Liver (tissue), 8 donors: ENCODE measurements at regions not wholly inside any gene's neighbourhood (a gene's known extent, or its start where the extent isn't known, plus 50 kb on each side); places are given as distances from the start of the nearest gene placed in this dataset.

ENCODE experiments used
- DNase-seq: peaks from one replicate; pipeline ENCODE4 v3.0.0-alpha.2; 2017; ENCODE audit warnings: low spot score
- H3K27ac ChIP-seq, 2 donors: one replicate each; pipeline ENCODE4 v1.7.0; 2013; ENCODE audit warnings: inconsistent platforms in 2 of 2, low read length in 2 of 2, control low read depth in 1 of 2, low read depth in 1 of 2, mild to moderate bottlenecking in 1 of 2
- H3K27me3 ChIP-seq, 4 donors: one replicate each; pipeline versions ENCODE4 v1.6.1 to v1.7.0; 2013; ENCODE audit warnings: low read length in 3 of 4, inconsistent platforms in 1 of 4, mild to moderate bottlenecking in 1 of 4, moderate library complexity in 1 of 4; ENCODE audit not compliant: control insufficient read depth in 4 of 4, insufficient read depth in 4 of 4
- H3K36me3 ChIP-seq, 4 donors: one replicate each; pipeline versions ENCODE4 v1.6.1 to v1.7.0; 2013; ENCODE audit warnings: low read length in 3 of 4, mild to moderate bottlenecking in 3 of 4, low read depth in 1 of 4, moderate library complexity in 1 of 4; ENCODE audit not compliant: control insufficient read depth in 4 of 4, insufficient read depth in 3 of 4
- H3K4me1 ChIP-seq, 4 donors: one replicate each; pipeline versions ENCODE4 v1.6.1 to v1.7.0; 2013; ENCODE audit warnings: low read length in 3 of 4, mild to moderate bottlenecking in 3 of 4, moderate library complexity in 1 of 4; ENCODE audit not compliant: control insufficient read depth in 4 of 4, insufficient read depth in 4 of 4
- H3K4me3 ChIP-seq, 3 donors: one replicate each; pipeline versions ENCODE4 v1.6.1 to v1.7.0; 2013; ENCODE audit warnings: low read length in 3 of 3, control low read depth in 1 of 3, low read depth in 1 of 3, mild to moderate bottlenecking in 1 of 3
- H3K9ac ChIP-seq, 2 donors: one replicate each; pipeline ENCODE4 v1.7.0; 2013; ENCODE audit warnings: low read length in 2 of 2, mild to moderate bottlenecking in 2 of 2, moderate library complexity in 2 of 2, control low read depth in 1 of 2, low read depth in 1 of 2
- H3K9me3 ChIP-seq, 4 donors: one replicate each; pipeline versions ENCODE4 v1.6.1 to v1.7.0; 2013; ENCODE audit warnings: low read length in 3 of 4; ENCODE audit not compliant: control insufficient read depth in 4 of 4
- EGR1 ChIP-seq, 2 donors: IDR thresholded peaks; 2 replicates each; pipeline ENCODE4 v1.6.1; 2016 to 2018; ENCODE audit warnings: antibody characterized with exemption in 2 of 2, low read depth in 2 of 2
- FOXA1 ChIP-seq: IDR thresholded peaks from 2 replicates; pipeline ENCODE4 v1.6.1; 2016; ENCODE audit warnings: antibody characterized with exemption
- FOXA2 ChIP-seq: IDR thresholded peaks from 2 replicates; pipeline ENCODE4 v1.6.1; 2016; ENCODE audit warnings: antibody characterized with exemption
- GABPA ChIP-seq, 2 donors: IDR thresholded peaks in 1 of 2; conservative IDR thresholded peaks in 1 of 2; 2 replicates each; pipeline ENCODE4 v1.6.1; 2016; ENCODE audit warnings: antibody characterized with exemption in 2 of 2, mild to moderate bottlenecking in 1 of 2, moderate library complexity in 1 of 2
- HNF4G ChIP-seq: IDR thresholded peaks from 2 replicates; pipeline ENCODE4 v1.6.1; 2016; ENCODE audit warnings: antibody characterized with exemption
- JUND ChIP-seq, 2 donors: IDR thresholded peaks; 2 replicates each; pipeline ENCODE4 v1.6.1; 2016; ENCODE audit warnings: antibody characterized with exemption in 2 of 2
- NR2F2 ChIP-seq: IDR thresholded peaks from 2 replicates; pipeline ENCODE4 v1.6.1; 2016; ENCODE audit warnings: antibody characterized with exemption
- RAD21 ChIP-seq, 2 donors: IDR thresholded peaks; 2 replicates each; pipeline ENCODE4 v1.6.1; 2016; ENCODE audit warnings: antibody characterized with exemption in 2 of 2, mild to moderate bottlenecking in 2 of 2
- RXRA ChIP-seq, 2 donors: IDR thresholded peaks; 2 replicates each; pipeline ENCODE4 v1.6.1; 2017 to 2018; ENCODE audit warnings: antibody characterized with exemption in 2 of 2, mild to moderate bottlenecking in 1 of 2
- SP1 ChIP-seq: IDR thresholded peaks from 2 replicates; pipeline ENCODE4 v1.6.1; 2018; ENCODE audit warnings: antibody characterized with exemption, mild to moderate bottlenecking
- TAF1 ChIP-seq: conservative IDR thresholded peaks from 2 replicates; pipeline ENCODE4 v1.6.1; 2016; ENCODE audit warnings: antibody characterized with exemption, mild to moderate bottlenecking
- YY1 ChIP-seq: IDR thresholded peaks from 2 replicates; pipeline ENCODE4 v1.6.1; 2016; ENCODE audit warnings: antibody characterized with exemption, mild to moderate bottlenecking
- WGBS: extraction: QIAGEN DNeasy Blood & Tissue Kit; methylation state at CpG from one replicate; pipeline ENCODE4 v1.1.7; 2013; 5-methylcytosine and 5-hydroxymethylcytosine counted together
- TF ChIP-seq, protein P1 (sequence below): IDR thresholded peaks from 2 replicates; pipeline ENCODE4 v1.6.1; 2016; ENCODE audit warnings: antibody characterized with exemption
- TF ChIP-seq, protein P2 (sequence below): IDR thresholded peaks from 2 replicates; pipeline ENCODE4 v1.6.1; 2016; ENCODE audit warnings: antibody characterized with exemption
- TF ChIP-seq, protein P3 (sequence below): fragments of 150-350 bp; IDR thresholded peaks from 2 replicates; pipeline ENCODE4 v1.5.1; 2017; ENCODE audit warnings: improper control_type of control experiment, low read depth, low read length; ENCODE audit not compliant: missing input control
- TF ChIP-seq, protein P4 (sequence below): IDR thresholded peaks from 2 replicates; pipeline ENCODE4 v1.6.1; 2016; ENCODE audit warnings: antibody characterized with exemption, mild to moderate bottlenecking
- TF ChIP-seq, protein P5 (sequence below): IDR thresholded peaks from 2 replicates; pipeline ENCODE4 v1.6.1; 2016; ENCODE audit warnings: antibody characterized with exemption
- donor health status: healthy.
- donor health status: healthy.
- donor health status: healthy.
- donor health status: healthy.
- donor health status: healthy.

DNA sequence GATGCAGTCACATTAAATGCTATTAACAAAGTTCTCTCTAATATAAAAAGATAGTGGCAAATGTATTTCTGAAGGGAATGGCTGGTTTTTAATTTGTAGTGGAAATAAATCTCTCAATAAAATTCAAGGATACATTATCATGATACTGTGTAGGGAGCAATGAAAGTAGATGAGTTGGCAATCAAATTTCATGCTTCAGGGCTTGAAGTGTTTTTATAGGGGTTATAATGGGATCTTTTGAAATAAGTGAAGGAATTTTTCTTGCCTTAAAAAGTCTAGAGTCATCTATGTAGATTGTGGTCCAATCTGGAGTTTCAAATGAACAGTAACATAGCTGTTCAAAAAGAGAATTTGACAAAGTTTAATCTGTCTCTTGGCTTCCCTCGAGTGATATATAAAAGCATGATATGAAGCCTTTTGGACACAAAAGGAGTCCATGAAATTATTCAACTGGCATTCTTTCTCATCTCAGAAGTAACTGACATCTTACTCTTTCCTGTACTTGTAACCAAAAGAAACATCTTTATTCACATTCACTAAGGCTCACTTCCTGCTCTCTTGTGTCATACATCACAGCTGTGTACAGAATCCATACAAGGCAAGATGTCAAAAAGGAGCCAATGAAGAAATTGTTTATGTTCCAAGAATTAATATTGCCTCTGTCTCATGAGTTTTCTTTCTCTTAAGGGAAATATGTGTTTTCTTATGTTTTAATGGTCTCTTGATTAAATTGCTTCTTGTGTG, 591.0 kb upstream of the GJE1 start:
- TF ChIP-seq, protein P1, sequence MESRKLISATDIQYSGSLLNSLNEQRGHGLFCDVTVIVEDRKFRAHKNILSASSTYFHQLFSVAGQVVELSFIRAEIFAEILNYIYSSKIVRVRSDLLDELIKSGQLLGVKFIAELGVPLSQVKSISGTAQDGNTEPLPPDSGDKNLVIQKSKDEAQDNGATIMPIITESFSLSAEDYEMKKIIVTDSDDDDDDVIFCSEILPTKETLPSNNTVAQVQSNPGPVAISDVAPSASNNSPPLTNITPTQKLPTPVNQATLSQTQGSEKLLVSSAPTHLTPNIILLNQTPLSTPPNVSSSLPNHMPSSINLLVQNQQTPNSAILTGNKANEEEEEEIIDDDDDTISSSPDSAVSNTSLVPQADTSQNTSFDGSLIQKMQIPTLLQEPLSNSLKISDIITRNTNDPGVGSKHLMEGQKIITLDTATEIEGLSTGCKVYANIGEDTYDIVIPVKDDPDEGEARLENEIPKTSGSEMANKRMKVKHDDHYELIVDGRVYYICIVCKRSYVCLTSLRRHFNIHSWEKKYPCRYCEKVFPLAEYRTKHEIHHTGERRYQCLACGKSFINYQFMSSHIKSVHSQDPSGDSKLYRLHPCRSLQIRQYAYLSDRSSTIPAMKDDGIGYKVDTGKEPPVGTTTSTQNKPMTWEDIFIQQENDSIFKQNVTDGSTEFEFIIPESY, result no peak
- TF ChIP-seq NR2F2, result no peak
- TF ChIP-seq HNF4G, result no peak
- no peak for TF ChIP-seq FOXA1
- TF ChIP-seq EGR1 (IDR thresholded peaks at IDR 0.05; ENCODE audit: low read depth in 2 of 2), result no peak
- TF ChIP-seq, protein P2, sequence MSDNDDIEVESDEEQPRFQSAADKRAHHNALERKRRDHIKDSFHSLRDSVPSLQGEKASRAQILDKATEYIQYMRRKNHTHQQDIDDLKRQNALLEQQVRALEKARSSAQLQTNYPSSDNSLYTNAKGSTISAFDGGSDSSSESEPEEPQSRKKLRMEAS, result no peak
- TF ChIP-seq, protein P3, sequence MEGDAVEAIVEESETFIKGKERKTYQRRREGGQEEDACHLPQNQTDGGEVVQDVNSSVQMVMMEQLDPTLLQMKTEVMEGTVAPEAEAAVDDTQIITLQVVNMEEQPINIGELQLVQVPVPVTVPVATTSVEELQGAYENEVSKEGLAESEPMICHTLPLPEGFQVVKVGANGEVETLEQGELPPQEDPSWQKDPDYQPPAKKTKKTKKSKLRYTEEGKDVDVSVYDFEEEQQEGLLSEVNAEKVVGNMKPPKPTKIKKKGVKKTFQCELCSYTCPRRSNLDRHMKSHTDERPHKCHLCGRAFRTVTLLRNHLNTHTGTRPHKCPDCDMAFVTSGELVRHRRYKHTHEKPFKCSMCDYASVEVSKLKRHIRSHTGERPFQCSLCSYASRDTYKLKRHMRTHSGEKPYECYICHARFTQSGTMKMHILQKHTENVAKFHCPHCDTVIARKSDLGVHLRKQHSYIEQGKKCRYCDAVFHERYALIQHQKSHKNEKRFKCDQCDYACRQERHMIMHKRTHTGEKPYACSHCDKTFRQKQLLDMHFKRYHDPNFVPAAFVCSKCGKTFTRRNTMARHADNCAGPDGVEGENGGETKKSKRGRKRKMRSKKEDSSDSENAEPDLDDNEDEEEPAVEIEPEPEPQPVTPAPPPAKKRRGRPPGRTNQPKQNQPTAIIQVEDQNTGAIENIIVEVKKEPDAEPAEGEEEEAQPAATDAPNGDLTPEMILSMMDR, result no peak
- no peak for TF ChIP-seq GABPA (IDR thresholded peaks at IDR 0.05 in 1 of 2, conservative IDR thresholded peaks at IDR 0.05 in 1 of 2)
- no peak for TF ChIP-seq RAD21 (IDR thresholded peaks at IDR 0.05)
- no peak for TF ChIP-seq SP1
- no peak for TF ChIP-seq TAF1
- TF ChIP-seq RXRA (IDR thresholded peaks at IDR 0.05), result no peak
- TF ChIP-seq, protein P4, sequence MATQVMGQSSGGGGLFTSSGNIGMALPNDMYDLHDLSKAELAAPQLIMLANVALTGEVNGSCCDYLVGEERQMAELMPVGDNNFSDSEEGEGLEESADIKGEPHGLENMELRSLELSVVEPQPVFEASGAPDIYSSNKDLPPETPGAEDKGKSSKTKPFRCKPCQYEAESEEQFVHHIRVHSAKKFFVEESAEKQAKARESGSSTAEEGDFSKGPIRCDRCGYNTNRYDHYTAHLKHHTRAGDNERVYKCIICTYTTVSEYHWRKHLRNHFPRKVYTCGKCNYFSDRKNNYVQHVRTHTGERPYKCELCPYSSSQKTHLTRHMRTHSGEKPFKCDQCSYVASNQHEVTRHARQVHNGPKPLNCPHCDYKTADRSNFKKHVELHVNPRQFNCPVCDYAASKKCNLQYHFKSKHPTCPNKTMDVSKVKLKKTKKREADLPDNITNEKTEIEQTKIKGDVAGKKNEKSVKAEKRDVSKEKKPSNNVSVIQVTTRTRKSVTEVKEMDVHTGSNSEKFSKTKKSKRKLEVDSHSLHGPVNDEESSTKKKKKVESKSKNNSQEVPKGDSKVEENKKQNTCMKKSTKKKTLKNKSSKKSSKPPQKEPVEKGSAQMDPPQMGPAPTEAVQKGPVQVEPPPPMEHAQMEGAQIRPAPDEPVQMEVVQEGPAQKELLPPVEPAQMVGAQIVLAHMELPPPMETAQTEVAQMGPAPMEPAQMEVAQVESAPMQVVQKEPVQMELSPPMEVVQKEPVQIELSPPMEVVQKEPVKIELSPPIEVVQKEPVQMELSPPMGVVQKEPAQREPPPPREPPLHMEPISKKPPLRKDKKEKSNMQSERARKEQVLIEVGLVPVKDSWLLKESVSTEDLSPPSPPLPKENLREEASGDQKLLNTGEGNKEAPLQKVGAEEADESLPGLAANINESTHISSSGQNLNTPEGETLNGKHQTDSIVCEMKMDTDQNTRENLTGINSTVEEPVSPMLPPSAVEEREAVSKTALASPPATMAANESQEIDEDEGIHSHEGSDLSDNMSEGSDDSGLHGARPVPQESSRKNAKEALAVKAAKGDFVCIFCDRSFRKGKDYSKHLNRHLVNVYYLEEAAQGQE, result no peak
- TF ChIP-seq JUND (IDR thresholded peaks at IDR 0.05), result no peak
- TF ChIP-seq, protein P5, sequence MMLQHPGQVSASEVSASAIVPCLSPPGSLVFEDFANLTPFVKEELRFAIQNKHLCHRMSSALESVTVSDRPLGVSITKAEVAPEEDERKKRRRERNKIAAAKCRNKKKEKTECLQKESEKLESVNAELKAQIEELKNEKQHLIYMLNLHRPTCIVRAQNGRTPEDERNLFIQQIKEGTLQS, result no peak
- Histone ChIP-seq H3K4me3 (no peak overlapping the region), H3K27me3 (no peaks in the 10 kb centered on the region), H3K27ac (no peak overlapping the region), H3K9me3 (no peaks in the 10 kb centered on the region), H3K4me1 (no peaks in the 10 kb centered on the region), H3K36me3 (no peaks in the 10 kb centered on the region), H3K9ac (no peak overlapping the region)
- no peak for DNase-seq
- WGBS, result 78% methylated on average over 1 of the region's 1 CpG

DNA sequence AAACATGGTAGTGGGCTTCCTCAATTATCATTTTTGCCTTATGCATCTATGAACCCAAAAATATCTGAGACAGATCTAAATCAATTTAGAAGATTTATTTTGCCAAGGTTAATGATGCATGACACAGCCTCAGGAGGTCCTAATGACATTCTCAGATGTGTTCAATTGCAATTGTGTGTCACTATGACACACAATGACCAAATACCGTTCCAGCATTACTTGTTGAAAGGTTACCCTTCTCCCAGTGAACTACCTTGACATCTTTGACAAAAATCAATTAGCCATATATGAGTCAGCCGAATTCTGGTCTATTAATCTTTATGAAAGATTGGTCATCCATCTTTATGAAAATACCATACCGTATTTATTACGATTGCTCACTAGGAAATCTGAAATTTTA, 592.5 kb upstream of the GJE1 start:
- Histone ChIP-seq H3K4me3 (no peak overlapping the region), H3K27me3 (no peaks in the 10 kb centered on the region), H3K9me3 (no peaks in the 10 kb centered on the region), H3K9ac (no peak overlapping the region), H3K27ac (no peak overlapping the region), H3K36me3 (no peaks in the 10 kb centered on the region), H3K4me1 (no peaks in the 10 kb centered on the region)
- 86% methylated on average over 4 of the region's 4 CpGs for WGBS
- DNase-seq, result no peak
- TF ChIP-seq, protein P1, result no peak
- no peak for TF ChIP-seq FOXA1
- no peak for TF ChIP-seq FOXA2
- TF ChIP-seq TAF1, result no peak
- no peak for TF ChIP-seq JUND (IDR thresholded peaks at IDR 0.05)
- no peak for TF ChIP-seq YY1
- TF ChIP-seq SP1, result no peak
- TF ChIP-seq, protein P4, result no peak
- TF ChIP-seq RXRA (IDR thresholded peaks at IDR 0.05), result no peak
- TF ChIP-seq, protein P2, result no peak
- no peak for TF ChIP-seq EGR1 (IDR thresholded peaks at IDR 0.05; ENCODE audit: low read depth in 2 of 2)
